ENCODE measurements at regions not wholly inside any gene's neighbourhood (a gene's known extent, or its start where the extent isn't known, plus 50 kb on each side); places are given as distances from the start of the nearest gene placed in this dataset.

- no peak overlapping the region for H3K4me3 ChIP-seq (ENCODE audit: low read depth in 1 of 3, low read length in 3 of 3)
- no peak overlapping the region for H3K27ac ChIP-seq (ENCODE audit: low read depth in 1 of 3, low read length in 2 of 3)
- peaks cover 0 to 3% (median 0%) of the 10 kb centered on the region in 3 donors for H3K27me3 ChIP-seq (ENCODE audit: control insufficient read depth in 3 of 3, insufficient read depth in 3 of 3, low read length in 3 of 3)
- H3K4me1 ChIP-seq (ENCODE audit: control insufficient read depth in 3 of 3, insufficient read depth in 2 of 3, low read depth in 1 of 3, low read length in 2 of 3): no peaks in the 10 kb centered on the region
- FAIRE-seq (no peak), DNase-seq (peak in 1 of 2 donors; percentile 29)
- no peaks in the 10 kb centered on the region for H3K36me3 ChIP-seq (ENCODE audit: control insufficient read depth in 3 of 3, insufficient read depth in 2 of 3, low read depth in 1 of 3, low read length in 3 of 3)
- H3K9me3 ChIP-seq (ENCODE audit: control insufficient read depth in 2 of 2, insufficient read depth in 1 of 2, low read depth in 1 of 2, low read length in 1 of 2): no peaks in the 10 kb centered on the region
- WGBS, 3 donors: 22 to 26% (median 24%) methylated on average over 5 of the region's 5 CpGs
These were observed 265.4 kb downstream of the MIAT start for GRCh38 chr22:26922806-26923205.

GRCh38 chr22:26923531-26923930, 266.1 kb downstream of the MIAT start:
- Histone ChIP-seq H3K4me1 (ENCODE audit: control insufficient read depth in 3 of 3, insufficient read depth in 2 of 3, low read depth in 1 of 3, low read length in 2 of 3) (no peaks in the 10 kb centered on the region), H3K4me3 (ENCODE audit: low read depth in 1 of 3, low read length in 3 of 3) (no peak overlapping the region), H3K36me3 (ENCODE audit: control insufficient read depth in 3 of 3, insufficient read depth in 2 of 3, low read depth in 1 of 3, low read length in 3 of 3) (no peaks in the 10 kb centered on the region), H3K27me3 (ENCODE audit: control insufficient read depth in 3 of 3, insufficient read depth in 3 of 3, low read length in 3 of 3) (peaks cover 0 to 6% (median 0%) of the 10 kb centered on the region in 3 donors), H3K9me3 (ENCODE audit: control insufficient read depth in 2 of 2, insufficient read depth in 1 of 2, low read depth in 1 of 2, low read length in 1 of 2) (no peaks in the 10 kb centered on the region), H3K27ac (ENCODE audit: low read depth in 1 of 3, low read length in 2 of 3) (no peak overlapping the region)
- 29 to 42% (median 40%) methylated on average over 1 of the region's 1 CpG for WGBS, 3 donors
- FAIRE-seq (no peak), DNase-seq (no peak)

GRCh38 chr22:26927821-26928220, 270.4 kb downstream of the MIAT start:
- no peaks in the 10 kb centered on the region for H3K36me3 ChIP-seq (ENCODE audit: control insufficient read depth in 3 of 3, insufficient read depth in 2 of 3, low read depth in 1 of 3, low read length in 3 of 3)
- FAIRE-seq (no peak), DNase-seq (no peak)
- no peaks in the 10 kb centered on the region for H3K9me3 ChIP-seq (ENCODE audit: control insufficient read depth in 2 of 2, insufficient read depth in 1 of 2, low read depth in 1 of 2, low read length in 1 of 2)
- no peak overlapping the region for H3K27ac ChIP-seq (ENCODE audit: low read depth in 1 of 3, low read length in 2 of 3)
- H3K4me1 ChIP-seq (ENCODE audit: control insufficient read depth in 3 of 3, insufficient read depth in 2 of 3, low read depth in 1 of 3, low read length in 2 of 3): no peaks in the 10 kb centered on the region
- H3K4me3 ChIP-seq (ENCODE audit: low read depth in 1 of 3, low read length in 3 of 3): no peak overlapping the region
- WGBS, 3 donors: 47 to 75% (median 48%) methylated on average over 6 of the region's 6 CpGs
- peaks cover 0 to 8% (median 0%) of the 10 kb centered on the region in 3 donors for H3K27me3 ChIP-seq (ENCODE audit: control insufficient read depth in 3 of 3, insufficient read depth in 3 of 3, low read length in 3 of 3)

GRCh38 chr22:26931471-26931870, 274.1 kb downstream of the MIAT start:
- H3K9me3 ChIP-seq (ENCODE audit: control insufficient read depth in 2 of 2, insufficient read depth in 1 of 2, low read depth in 1 of 2, low read length in 1 of 2): no peaks in the 10 kb centered on the region
- no peaks in the 10 kb centered on the region for H3K4me1 ChIP-seq (ENCODE audit: control insufficient read depth in 3 of 3, insufficient read depth in 2 of 3, low read depth in 1 of 3, low read length in 2 of 3)
- no peak for DNase-seq
- H3K27ac ChIP-seq (ENCODE audit: low read depth in 1 of 3, low read length in 2 of 3): no peak overlapping the region
- H3K36me3 ChIP-seq (ENCODE audit: control insufficient read depth in 3 of 3, insufficient read depth in 2 of 3, low read depth in 1 of 3, low read length in 3 of 3): no peaks in the 10 kb centered on the region
- WGBS, 3 donors: 82 to 96% (median 91%) methylated on average over 3 of the region's 3 CpGs
- no peak for FAIRE-seq
- peaks cover 0 to 8% (median 0%) of the 10 kb centered on the region in 3 donors for H3K27me3 ChIP-seq (ENCODE audit: control insufficient read depth in 3 of 3, insufficient read depth in 3 of 3, low read length in 3 of 3)
- H3K4me3 ChIP-seq (ENCODE audit: low read depth in 1 of 3, low read length in 3 of 3): no peak overlapping the region

- no peaks in the 10 kb centered on the region for H3K36me3 ChIP-seq (ENCODE audit: control insufficient read depth in 3 of 3, insufficient read depth in 2 of 3, low read depth in 1 of 3, low read length in 3 of 3)
- 80 to 83% (median 81%) methylated on average over 8 of the region's 8 CpGs for WGBS, 3 donors
- FAIRE-seq: no peak
- H3K27ac ChIP-seq (ENCODE audit: low read depth in 1 of 3, low read length in 2 of 3): no peak overlapping the region
- H3K4me1 ChIP-seq (ENCODE audit: control insufficient read depth in 3 of 3, insufficient read depth in 2 of 3, low read depth in 1 of 3, low read length in 2 of 3): no peaks in the 10 kb centered on the region
- H3K9me3 ChIP-seq (ENCODE audit: control insufficient read depth in 2 of 2, insufficient read depth in 1 of 2, low read depth in 1 of 2, low read length in 1 of 2): no peaks in the 10 kb centered on the region
- peaks cover 0 to 5% (median 2%) of the 10 kb centered on the region in 3 donors for H3K27me3 ChIP-seq (ENCODE audit: control insufficient read depth in 3 of 3, insufficient read depth in 3 of 3, low read length in 3 of 3)
- no peak for DNase-seq
- no peak overlapping the region for H3K4me3 ChIP-seq (ENCODE audit: low read depth in 1 of 3, low read length in 3 of 3)
These were observed 275.8 kb downstream of the MIAT start for GRCh38 chr22:26933105-26933590.

GRCh38 chr22:26937213-26937612, 279.8 kb downstream of the MIAT start:
- H3K36me3 ChIP-seq (ENCODE audit: control insufficient read depth in 3 of 3, insufficient read depth in 2 of 3, low read depth in 1 of 3, low read length in 3 of 3): no peaks in the 10 kb centered on the region
- H3K4me1 ChIP-seq (ENCODE audit: control insufficient read depth in 3 of 3, insufficient read depth in 2 of 3, low read depth in 1 of 3, low read length in 2 of 3): no peaks in the 10 kb centered on the region
- H3K27ac ChIP-seq (ENCODE audit: low read depth in 1 of 3, low read length in 2 of 3): no peak overlapping the region
- FAIRE-seq (no peak), DNase-seq (no peak)
- WGBS, 3 donors: 88 to 94% (median 90%) methylated on average over 5 of the region's 5 CpGs
- peaks cover 0 to 3% (median 2%) of the 10 kb centered on the region in 3 donors for H3K27me3 ChIP-seq (ENCODE audit: control insufficient read depth in 3 of 3, insufficient read depth in 3 of 3, low read length in 3 of 3)
- no peaks in the 10 kb centered on the region for H3K9me3 ChIP-seq (ENCODE audit: control insufficient read depth in 2 of 2, insufficient read depth in 1 of 2, low read depth in 1 of 2, low read length in 1 of 2)
- no peak overlapping the region for H3K4me3 ChIP-seq (ENCODE audit: low read depth in 1 of 3, low read length in 3 of 3)

GRCh38 chr22:26939466-26939865, 282.1 kb downstream of the MIAT start:
- H3K36me3 ChIP-seq (ENCODE audit: control insufficient read depth in 3 of 3, insufficient read depth in 2 of 3, low read depth in 1 of 3, low read length in 3 of 3): no peaks in the 10 kb centered on the region
- peaks cover 0 to 4% (median 2%) of the 10 kb centered on the region in 3 donors for H3K27me3 ChIP-seq (ENCODE audit: control insufficient read depth in 3 of 3, insufficient read depth in 3 of 3, low read length in 3 of 3)
- H3K4me1 ChIP-seq (ENCODE audit: control insufficient read depth in 3 of 3, insufficient read depth in 2 of 3, low read depth in 1 of 3, low read length in 2 of 3): no peaks in the 10 kb centered on the region
- FAIRE-seq (no peak), DNase-seq (no peak)
- H3K27ac ChIP-seq (ENCODE audit: low read depth in 1 of 3, low read length in 2 of 3): no peak overlapping the region
- no peak overlapping the region for H3K4me3 ChIP-seq (ENCODE audit: low read depth in 1 of 3, low read length in 3 of 3)
- no peaks in the 10 kb centered on the region for H3K9me3 ChIP-seq (ENCODE audit: control insufficient read depth in 2 of 2, insufficient read depth in 1 of 2, low read depth in 1 of 2, low read length in 1 of 2)
- WGBS, 3 donors: 45 to 54% (median 47%) methylated on average over 5 of the region's 5 CpGs

GRCh38 chr22:26941896-26942636, 284.7 kb downstream of the MIAT start:
- Histone ChIP-seq H3K4me3 (ENCODE audit: low read depth in 1 of 3, low read length in 3 of 3) (no peak overlapping the region), H3K27ac (ENCODE audit: low read depth in 1 of 3, low read length in 2 of 3) (no peak overlapping the region), H3K27me3 (ENCODE audit: control insufficient read depth in 3 of 3, insufficient read depth in 3 of 3, low read length in 3 of 3) (peaks cover 0 to 3% (median 0%) of the 10 kb centered on the region in 3 donors), H3K36me3 (ENCODE audit: control insufficient read depth in 3 of 3, insufficient read depth in 2 of 3, low read depth in 1 of 3, low read length in 3 of 3) (no peaks in the 10 kb centered on the region), H3K9me3 (ENCODE audit: control insufficient read depth in 2 of 2, insufficient read depth in 1 of 2, low read depth in 1 of 2, low read length in 1 of 2) (no peaks in the 10 kb centered on the region), H3K4me1 (ENCODE audit: control insufficient read depth in 3 of 3, insufficient read depth in 2 of 3, low read depth in 1 of 3, low read length in 2 of 3) (no peaks in the 10 kb centered on the region)
- 67 to 75% (median 74%) methylated on average over 14 of the region's 14 CpGs for WGBS, 3 donors
- FAIRE-seq: no peak
- DNase-seq: no peak

- DNase-seq (no peak), FAIRE-seq (no peak)
- 69 to 71% (median 70%) methylated on average over 4 of the region's 4 CpGs for WGBS, 3 donors
- Histone ChIP-seq H3K4me1 (ENCODE audit: control insufficient read depth in 3 of 3, insufficient read depth in 2 of 3, low read depth in 1 of 3, low read length in 2 of 3) (no peaks in the 10 kb centered on the region), H3K4me3 (ENCODE audit: low read depth in 1 of 3, low read length in 3 of 3) (no peak overlapping the region), H3K27ac (ENCODE audit: low read depth in 1 of 3, low read length in 2 of 3) (no peak overlapping the region), H3K36me3 (ENCODE audit: control insufficient read depth in 3 of 3, insufficient read depth in 2 of 3, low read depth in 1 of 3, low read length in 3 of 3) (no peaks in the 10 kb centered on the region), H3K27me3 (ENCODE audit: control insufficient read depth in 3 of 3, insufficient read depth in 3 of 3, low read length in 3 of 3) (peaks cover 0 to 3% (median 0%) of the 10 kb centered on the region in 3 donors), H3K9me3 (ENCODE audit: control insufficient read depth in 2 of 2, insufficient read depth in 1 of 2, low read depth in 1 of 2, low read length in 1 of 2) (no peaks in the 10 kb centered on the region)
These were observed 285.2 kb downstream of the MIAT start for GRCh38 chr22:26942637-26942957.
